ENCODE measurements at regions not wholly inside any gene's neighbourhood (a gene's known extent, or its start where the extent isn't known, plus 50 kb on each side); places are given as distances from the start of the nearest gene placed in this dataset.

- Mint-ChIP-seq H3K9me3 (ENCODE audit: low read depth) (no peaks in the 10 kb centered on the region), H3K27ac (ENCODE audit: unreplicated experiment) (no peak overlapping the region), H3K4me1 (ENCODE audit: low read depth) (peaks cover 9% of the 10 kb centered on the region), H3K4me3 (ENCODE audit: unreplicated experiment) (no peak overlapping the region), H3K27me3 (ENCODE audit: low read depth) (no peaks in the 10 kb centered on the region), H3K36me3 (ENCODE audit: low read depth) (no peaks in the 10 kb centered on the region)
- TF ChIP-seq CTCF (IDR thresholded peaks at IDR 0.05) = no peak
- DNase-seq (ENCODE audit: low spot score) = no peak
These were observed 640.4 kb upstream of the ARPP21 start for GRCh38 chr3:34998902-34999301.

GRCh38 chr3:35012214-35012613 is 627.1 kb upstream of the ARPP21 start:
- Mint-ChIP-seq H3K27ac (ENCODE audit: unreplicated experiment) (no peak overlapping the region), H3K9me3 (ENCODE audit: low read depth) (peaks cover 3% of the 10 kb centered on the region), H3K27me3 (ENCODE audit: low read depth) (no peaks in the 10 kb centered on the region), H3K4me1 (ENCODE audit: low read depth) (peaks cover 2% of the 10 kb centered on the region), H3K36me3 (ENCODE audit: low read depth) (no peaks in the 10 kb centered on the region), H3K4me3 (ENCODE audit: unreplicated experiment) (no peak overlapping the region)
- TF ChIP-seq CTCF (IDR thresholded peaks at IDR 0.05) = no peak
- DNase-seq (ENCODE audit: low spot score) = no peak

- no peaks in the 10 kb centered on the region for H3K27me3 Mint-ChIP-seq (ENCODE audit: low read depth)
- TF ChIP-seq CTCF (IDR thresholded peaks at IDR 0.05) = no peak
- no peaks in the 10 kb centered on the region for H3K4me1 Mint-ChIP-seq (ENCODE audit: low read depth)
- H3K27ac Mint-ChIP-seq (ENCODE audit: unreplicated experiment) = no peak overlapping the region
- peaks cover 1% of the 10 kb centered on the region for H3K36me3 Mint-ChIP-seq (ENCODE audit: low read depth)
- no peak overlapping the region for H3K4me3 Mint-ChIP-seq (ENCODE audit: unreplicated experiment)
- DNase-seq (ENCODE audit: low spot score) = no peak
- peaks cover 31% of the 10 kb centered on the region for H3K9me3 Mint-ChIP-seq (ENCODE audit: low read depth)
These were observed 611.2 kb upstream of the ARPP21 start for GRCh38 chr3:35028157-35028556.

- no peak for TF ChIP-seq CTCF (IDR thresholded peaks at IDR 0.05)
- Mint-ChIP-seq H3K36me3 (ENCODE audit: low read depth) (no peaks in the 10 kb centered on the region), H3K9me3 (ENCODE audit: low read depth) (no peaks in the 10 kb centered on the region), H3K4me3 (ENCODE audit: unreplicated experiment) (no peak overlapping the region), H3K27ac (ENCODE audit: unreplicated experiment) (no peak overlapping the region), H3K27me3 (ENCODE audit: low read depth) (peaks cover 8% of the 10 kb centered on the region), H3K4me1 (ENCODE audit: low read depth) (no peaks in the 10 kb centered on the region)
- DNase-seq (ENCODE audit: low spot score) = no peak
These were observed 596.9 kb upstream of the ARPP21 start for GRCh38 chr3:35042210-35042991.

GRCh38 chr3:35043040-35043439 is 596.3 kb upstream of the ARPP21 start:
- peaks cover 8% of the 10 kb centered on the region for H3K27me3 Mint-ChIP-seq (ENCODE audit: low read depth)
- H3K4me3 Mint-ChIP-seq (ENCODE audit: unreplicated experiment) = no peak overlapping the region
- no peaks in the 10 kb centered on the region for H3K9me3 Mint-ChIP-seq (ENCODE audit: low read depth)
- no peak for TF ChIP-seq CTCF (IDR thresholded peaks at IDR 0.05)
- H3K4me1 Mint-ChIP-seq (ENCODE audit: low read depth) = no peaks in the 10 kb centered on the region
- DNase-seq (ENCODE audit: low spot score) = no peak
- H3K27ac Mint-ChIP-seq (ENCODE audit: unreplicated experiment) = no peak overlapping the region
- no peaks in the 10 kb centered on the region for H3K36me3 Mint-ChIP-seq (ENCODE audit: low read depth)
